Smooth muscle cell (in vitro differentiated cells): ENCODE measurements at regions not wholly inside any gene's neighbourhood (a gene's known extent, or its start where the extent isn't known, plus 50 kb on each side); places are given as distances from the start of the nearest gene placed in this dataset.

Source experiments
- DNase-seq: peaks from one replicate; lab custom pipeline; 2025; ENCODE audit not compliant: unreplicated experiment; lab: John Stamatoyannopoulos, UW
- H2AFZ ChIP-seq: fragments of 200-600 bp; sonication (generic); 2 replicates; pipeline ENCODE4 v1.6.0; 2016; ENCODE audit warnings: antibody characterized with exemption, low read depth, mild to moderate bottlenecking
- H3F3A ChIP-seq: fragments of 200-600 bp; sonication (generic); 2 replicates; pipeline ENCODE4 v1.6.0; 2017; ENCODE audit warnings: antibody characterized with exemption, low read depth
- H3K27ac ChIP-seq: fragments of 200-600 bp; sonication (generic); 2 replicates; pipeline ENCODE4 v1.5.1; 2016; ENCODE audit warnings: low read depth, mild to moderate bottlenecking
- H3K27me3 ChIP-seq: fragments of 200-600 bp; sonication (generic); 2 replicates; pipeline ENCODE4 v1.6.1; 2016; ENCODE audit warnings: low read depth, mild to moderate bottlenecking
- H3K36me3 ChIP-seq: fragments of 200-600 bp; sonication (generic); 2 replicates; pipeline ENCODE4 v1.5.1; 2016; ENCODE audit warnings: low read depth
- H3K4me1 ChIP-seq: fragments of 200-600 bp; sonication (generic); 2 replicates; pipeline ENCODE4 v1.5.1; 2016; ENCODE audit warnings: low read depth
- H3K4me2 ChIP-seq: fragments of 200-600 bp; sonication (generic); 2 replicates; pipeline ENCODE4 v1.6.0; 2016; ENCODE audit warnings: mild to moderate bottlenecking
- H3K4me3 ChIP-seq: fragments of 200-600 bp; sonication (generic); 2 replicates; pipeline ENCODE4 v1.5.1; 2016; ENCODE audit warnings: mild to moderate bottlenecking
- H3K79me2 ChIP-seq: fragments of 200-600 bp; sonication (generic); 2 replicates; pipeline ENCODE4 v1.6.0; 2016; ENCODE audit warnings: low read depth, mild to moderate bottlenecking
- H3K9ac ChIP-seq: fragments of 200-600 bp; sonication (generic); 2 replicates; pipeline ENCODE4 v1.6.0; 2016; ENCODE audit warnings: low read depth
- H3K9me3 ChIP-seq: fragments of 200-600 bp; sonication (generic); replicated peaks from 2 replicates; pipeline ENCODE4 v1.5.1; 2016; ENCODE audit warnings: low read depth
- H4K20me1 ChIP-seq: fragments of 200-600 bp; sonication (generic); 2 replicates; pipeline ENCODE4 v1.6.0; 2016; ENCODE audit warnings: low read depth
- WGBS: methylation state at CpG from one replicate; pipeline ENCODE4 v1.1.7; 2016; ENCODE audit warnings: low lambda C conversion rate; 5-methylcytosine and 5-hydroxymethylcytosine counted together
- TF ChIP-seq, protein P1 (sequence below): fragments of 200-600 bp; sonication (generic); IDR thresholded peaks from 2 replicates; pipeline ENCODE4 v1.5.1; 2017; ENCODE audit warnings: borderline replicate concordance, mild to moderate bottlenecking, antibody characterized with exemption; ENCODE audit not compliant: insufficient read depth, poor library complexity, severe bottlenecking

DNA sequence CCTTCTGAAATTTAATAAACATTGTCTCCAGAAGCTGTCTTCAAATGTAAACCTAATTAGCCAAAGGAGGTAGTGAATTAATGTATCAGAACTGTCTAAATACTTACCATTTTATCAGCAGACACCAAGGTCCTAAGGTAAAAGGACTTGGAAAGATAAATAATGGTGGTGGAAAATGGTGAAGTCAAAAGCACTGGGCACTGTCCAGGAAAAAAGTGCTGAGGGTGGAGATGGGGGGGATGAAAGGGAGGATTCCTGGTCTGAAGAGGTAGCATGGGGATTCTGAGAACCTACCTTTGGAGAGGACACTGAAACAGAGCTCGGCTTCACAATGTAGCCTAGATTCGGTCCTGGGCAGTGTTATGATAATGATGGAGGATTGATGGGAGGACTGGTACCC lies 149.0 kb upstream of the DPH6 start:
- TF ChIP-seq, protein P1, sequence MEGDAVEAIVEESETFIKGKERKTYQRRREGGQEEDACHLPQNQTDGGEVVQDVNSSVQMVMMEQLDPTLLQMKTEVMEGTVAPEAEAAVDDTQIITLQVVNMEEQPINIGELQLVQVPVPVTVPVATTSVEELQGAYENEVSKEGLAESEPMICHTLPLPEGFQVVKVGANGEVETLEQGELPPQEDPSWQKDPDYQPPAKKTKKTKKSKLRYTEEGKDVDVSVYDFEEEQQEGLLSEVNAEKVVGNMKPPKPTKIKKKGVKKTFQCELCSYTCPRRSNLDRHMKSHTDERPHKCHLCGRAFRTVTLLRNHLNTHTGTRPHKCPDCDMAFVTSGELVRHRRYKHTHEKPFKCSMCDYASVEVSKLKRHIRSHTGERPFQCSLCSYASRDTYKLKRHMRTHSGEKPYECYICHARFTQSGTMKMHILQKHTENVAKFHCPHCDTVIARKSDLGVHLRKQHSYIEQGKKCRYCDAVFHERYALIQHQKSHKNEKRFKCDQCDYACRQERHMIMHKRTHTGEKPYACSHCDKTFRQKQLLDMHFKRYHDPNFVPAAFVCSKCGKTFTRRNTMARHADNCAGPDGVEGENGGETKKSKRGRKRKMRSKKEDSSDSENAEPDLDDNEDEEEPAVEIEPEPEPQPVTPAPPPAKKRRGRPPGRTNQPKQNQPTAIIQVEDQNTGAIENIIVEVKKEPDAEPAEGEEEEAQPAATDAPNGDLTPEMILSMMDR = no peak
- no peak for DNase-seq

DNA sequence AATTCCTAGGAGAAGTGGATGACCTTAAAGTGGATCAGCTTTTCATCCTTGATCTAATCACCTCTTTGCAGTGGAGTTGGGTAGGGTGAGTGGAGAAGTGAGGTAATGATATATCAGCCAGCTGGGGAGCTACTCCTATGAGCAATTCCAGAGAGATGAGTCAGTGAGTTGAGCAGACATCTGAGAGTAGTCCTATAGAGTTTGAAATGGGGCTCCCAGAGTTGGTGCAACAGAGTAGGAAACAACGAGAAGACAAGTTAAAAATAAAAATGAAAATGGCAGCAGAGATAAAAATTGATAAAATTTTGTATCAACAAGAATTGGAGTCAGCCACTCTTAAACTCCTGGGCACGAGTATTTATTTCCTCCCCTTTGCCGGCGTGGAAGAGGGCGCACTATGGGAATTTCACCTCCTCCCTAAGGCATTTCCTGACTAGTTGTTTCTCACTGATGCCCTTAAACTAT lies 150.8 kb upstream of the DPH6 start:
- TF ChIP-seq, protein P1 = no peak
- H3K9ac ChIP-seq = peak overlapping the region; percentile 13
- no peaks in the 10 kb centered on the region for H3K27me3 ChIP-seq
- no peak overlapping the region for H3K4me3 ChIP-seq
- no peaks in the 10 kb centered on the region for H3K79me2 ChIP-seq
- H3K36me3 ChIP-seq = no peaks in the 10 kb centered on the region
- 50% methylated on average over 5 of the region's 5 CpGs for WGBS
- H2AFZ ChIP-seq = no peak overlapping the region
- no peaks in the 10 kb centered on the region for H4K20me1 ChIP-seq
- no peaks in the 10 kb centered on the region for H3K9me3 ChIP-seq
- peak overlapping the region; percentile 61 for H3K4me2 ChIP-seq
- peaks cover 22% of the 10 kb centered on the region for H3K4me1 ChIP-seq
- H3F3A ChIP-seq = peaks cover 6% of the 10 kb centered on the region
- DNase-seq = no peak
- H3K27ac ChIP-seq = peak overlapping the region; percentile 67

More for the DNA sequence above, 149.0 kb upstream of the DPH6 start:
- Histone ChIP-seq H3K9me3 (no peaks in the 10 kb centered on the region), H3K79me2 (no peaks in the 10 kb centered on the region), H2AFZ (no peak overlapping the region), H4K20me1 (no peaks in the 10 kb centered on the region), H3K4me2 (no peak overlapping the region), H3K9ac (no peak overlapping the region), H3F3A (peaks cover 6% of the 10 kb centered on the region), H3K4me3 (no peak overlapping the region), H3K27me3 (no peaks in the 10 kb centered on the region), H3K36me3 (no peaks in the 10 kb centered on the region), H3K27ac (no peak overlapping the region), H3K4me1 (peaks cover 28% of the 10 kb centered on the region)
- 91% methylated on average over 2 of the region's 2 CpGs for WGBS

DNA sequence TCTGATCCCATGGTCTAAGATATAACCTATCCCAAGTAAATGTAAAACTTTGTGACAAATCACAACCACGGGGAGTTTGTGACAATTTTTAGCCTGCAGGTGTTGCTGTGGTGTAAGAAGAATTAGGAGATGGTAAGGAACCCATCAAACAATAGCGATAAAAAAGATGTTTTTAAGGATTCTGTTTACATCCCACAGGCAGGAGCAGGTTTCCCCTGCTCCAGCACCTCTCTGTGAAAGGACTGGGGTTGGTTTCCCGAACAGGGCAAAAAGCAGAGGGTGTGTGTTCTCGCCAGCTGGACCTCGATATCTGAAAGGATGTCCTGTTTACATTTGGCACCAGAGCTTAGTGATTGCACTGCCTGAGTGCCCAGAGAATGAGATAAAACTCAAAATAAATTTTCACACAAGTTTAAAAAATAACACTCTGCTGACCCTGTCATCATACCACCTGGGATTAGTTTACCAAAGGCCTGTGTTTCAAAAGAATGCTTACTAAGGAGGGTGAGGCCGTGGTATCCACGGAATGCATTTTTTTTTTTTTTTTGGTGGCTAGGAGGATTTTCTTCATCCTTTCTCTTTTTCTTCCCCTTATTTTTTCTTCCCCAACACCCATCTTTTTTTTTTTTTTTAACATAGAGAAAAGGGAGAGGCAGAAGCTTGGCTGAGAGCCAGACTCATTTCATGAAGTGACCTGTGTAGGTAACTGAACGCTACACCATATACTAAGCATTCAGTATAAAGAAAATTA lies 151.8 kb upstream of the DPH6 start:
- WGBS = 24% methylated on average over 8 of the region's 8 CpGs
- H3K9ac ChIP-seq = peak overlapping the region; percentile 13
- peak overlapping the region; percentile 61 for H3K4me2 ChIP-seq
- H3K9me3 ChIP-seq = no peaks in the 10 kb centered on the region
- H3K79me2 ChIP-seq = no peaks in the 10 kb centered on the region
- H3K4me3 ChIP-seq = no peak overlapping the region
- no peaks in the 10 kb centered on the region for H4K20me1 ChIP-seq
- no peaks in the 10 kb centered on the region for H3K36me3 ChIP-seq
- TF ChIP-seq, protein P1 = no peak
- DNase-seq = no peak
- H3K27ac ChIP-seq = peak overlapping the region; percentile 67
- no peaks in the 10 kb centered on the region for H3K27me3 ChIP-seq
- peaks cover 22% of the 10 kb centered on the region for H3K4me1 ChIP-seq
- H2AFZ ChIP-seq = peak overlapping the region; percentile 27
- peaks cover 6% of the 10 kb centered on the region for H3F3A ChIP-seq

GRCh38 chr15:35698331-35698730 lies 152.4 kb upstream of the DPH6 start:
- Histone ChIP-seq H3K79me2 (no peaks in the 10 kb centered on the region), H3K27me3 (no peaks in the 10 kb centered on the region), H2AFZ (no peak overlapping the region), H3K27ac (peak overlapping the region; percentile 67), H3K4me2 (peak overlapping the region; percentile 61), H4K20me1 (no peaks in the 10 kb centered on the region), H3K9me3 (no peaks in the 10 kb centered on the region), H3K4me1 (peaks cover 22% of the 10 kb centered on the region), H3K9ac (no peak overlapping the region), H3K4me3 (no peak overlapping the region), H3F3A (peaks cover 6% of the 10 kb centered on the region), H3K36me3 (no peaks in the 10 kb centered on the region)
- 85% methylated on average over 4 of the region's 4 CpGs for WGBS
- TF ChIP-seq, protein P1 = no peak
- no peak for DNase-seq
